OCI-LY3 (cell line): ENCODE measurements at regions not wholly inside any gene's neighbourhood (a gene's known extent, or its start where the extent isn't known, plus 50 kb on each side); places are given as distances from the start of the nearest gene placed in this dataset.

Experiments
- CTCF ChIP-seq: fragments of 200-600, 300-600 bp; sonication (generic); IDR thresholded peaks from 2 replicates; pipeline ENCODE4 v1.5.1; 2014; ENCODE audit warnings: antibody characterized with exemption, low read length, low read depth
- EZH2phosphoT487 ChIP-seq: fragments of 200-600 bp; shearing (Covaris generic); IDR thresholded peaks from 2 replicates; pipeline ENCODE4 v1.6.1; 2018; ENCODE audit warnings: antibody characterized with exemption, mixed run types, low read depth

- TF ChIP-seq CTCF (no peak), EZH2phosphoT487 (no peak)
Measured at GRCh38 chr3:78025916-78026315, 986.0 kb downstream of the ROBO2 start.
